ENCODE measurements at regions not wholly inside any gene's neighbourhood (a gene's known extent, or its start where the extent isn't known, plus 50 kb on each side); places are given as distances from the start of the nearest gene placed in this dataset.

DNA sequence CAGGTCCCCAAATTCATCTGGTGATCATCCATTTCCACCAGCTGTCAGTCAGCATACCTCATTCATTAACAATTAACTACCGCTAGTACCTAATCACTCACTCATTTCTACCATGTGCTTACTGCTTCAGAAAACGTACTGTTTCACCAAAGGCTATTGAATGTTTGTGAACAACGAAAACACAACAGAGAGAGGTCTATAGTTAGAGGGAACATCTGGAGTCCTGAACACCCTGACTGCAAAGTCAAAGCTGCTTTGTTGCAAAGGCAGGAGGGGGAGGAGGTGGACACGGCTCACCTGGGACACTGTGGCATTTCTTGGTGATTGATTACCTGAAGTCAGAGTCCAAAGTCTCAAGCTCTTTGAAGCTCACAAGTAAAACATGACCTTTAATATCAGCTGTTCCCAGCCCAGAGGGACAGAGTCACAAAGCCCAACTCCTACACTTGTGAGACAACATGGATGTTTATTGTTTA, 342.3 kb upstream of the ADARB2 start:
- no peak for DNase-seq (ENCODE audit: low spot score)
- Histone ChIP-seq H2BK12ac (ENCODE audit: low read length) (no peak overlapping the region), H3K9me3 (replicated peaks in 1 of 2; ENCODE audit: control insufficient read depth in 2 of 2, insufficient read depth in 1 of 2, low read depth in 1 of 2, low read length in 2 of 2) (no peaks in the 10 kb centered on the region), H3K4me3 (ENCODE audit: low read length in 2 of 2) (no peak overlapping the region), H2AK5ac (ENCODE audit: low read depth, low read length) (no peak overlapping the region), H2BK5ac (ENCODE audit: low read length) (no peak overlapping the region), H3K23ac (ENCODE audit: low read depth, low read length, poor library complexity) (no peak overlapping the region), H2AFZ (ENCODE audit: low read length) (no peak overlapping the region), H3K4ac (ENCODE audit: low read length) (no peak overlapping the region), H3K27ac (replicated peaks; ENCODE audit: low read length) (no peak overlapping the region), H3K14ac (ENCODE audit: low read length) (no peak overlapping the region), H2BK120ac (ENCODE audit: low read depth, low read length) (no peak overlapping the region), H3K4me2 (ENCODE audit: insufficient read depth, low read length, poor library complexity, severe bottlenecking) (no peak overlapping the region), H3K4me1 (ENCODE audit: control insufficient read depth in 2 of 2, insufficient read depth in 1 of 2, low read depth in 1 of 2, low read length in 2 of 2) (no peaks in the 10 kb centered on the region), H4K91ac (ENCODE audit: low read depth, low read length, poor library complexity) (no peak overlapping the region), H2BK15ac (ENCODE audit: low read length) (no peak overlapping the region), H3K27me3 (ENCODE audit: control insufficient read depth in 3 of 3, insufficient read depth in 3 of 3, low read depth in 1 of 3, low read length in 3 of 3) (no peaks in the 10 kb centered on the region), H3K9ac (ENCODE audit: low read depth, low read length, poor library complexity) (no peak overlapping the region), H3K36me3 (replicated peaks in 1 of 2; ENCODE audit: control insufficient read depth in 2 of 2, insufficient read depth in 2 of 2, low read length in 2 of 2) (no peaks in the 10 kb centered on the region), H3K18ac (ENCODE audit: low read length) (no peak overlapping the region), H4K8ac (ENCODE audit: low read depth, low read length) (no peak overlapping the region), H3K79me1 (ENCODE audit: low read depth, low read length) (no peaks in the 10 kb centered on the region)
- no CpG with 5 or more reads among the region's 4 CpGs for WGBS, 2 donors (ENCODE audit: extremely low coverage in 2 of 2, insufficient read length in 2 of 2, insufficient replicate concordance in 1 of 2)

DNA sequence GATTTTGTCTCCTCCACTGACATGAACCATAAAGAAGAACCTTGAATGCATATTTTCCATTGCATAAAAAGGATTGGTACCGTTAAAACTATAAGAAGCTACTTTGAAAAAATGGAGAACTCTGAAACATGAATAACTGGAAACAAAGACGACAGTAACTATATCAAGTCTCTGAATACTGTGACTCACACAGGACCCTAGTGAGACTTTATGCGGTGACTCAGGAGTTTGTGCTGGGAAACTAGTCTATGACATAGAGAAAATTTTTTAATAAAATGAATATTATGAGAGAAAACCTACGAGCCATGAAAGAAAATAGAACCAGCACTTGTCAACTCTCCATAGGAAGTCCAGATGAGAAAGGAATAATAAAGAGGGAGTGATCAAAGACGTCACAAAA, 339.9 kb upstream of the ADARB2 start:
- Histone ChIP-seq H3K4me1 (ENCODE audit: control insufficient read depth in 2 of 2, insufficient read depth in 1 of 2, low read depth in 1 of 2, low read length in 2 of 2) (no peaks in the 10 kb centered on the region), H2BK120ac (ENCODE audit: low read depth, low read length) (no peak overlapping the region), H3K4me3 (ENCODE audit: low read length in 2 of 2) (no peak overlapping the region), H3K14ac (ENCODE audit: low read length) (no peak overlapping the region), H3K23ac (ENCODE audit: low read depth, low read length, poor library complexity) (no peak overlapping the region), H2AFZ (ENCODE audit: low read length) (no peak overlapping the region), H3K4me2 (ENCODE audit: insufficient read depth, low read length, poor library complexity, severe bottlenecking) (no peak overlapping the region), H4K8ac (ENCODE audit: low read depth, low read length) (no peak overlapping the region), H3K36me3 (replicated peaks in 1 of 2; ENCODE audit: control insufficient read depth in 2 of 2, insufficient read depth in 2 of 2, low read length in 2 of 2) (no peaks in the 10 kb centered on the region), H3K9me3 (replicated peaks in 1 of 2; ENCODE audit: control insufficient read depth in 2 of 2, insufficient read depth in 1 of 2, low read depth in 1 of 2, low read length in 2 of 2) (no peaks in the 10 kb centered on the region), H4K91ac (ENCODE audit: low read depth, low read length, poor library complexity) (no peak overlapping the region), H2BK5ac (ENCODE audit: low read length) (no peak overlapping the region), H3K27ac (replicated peaks; ENCODE audit: low read length) (no peak overlapping the region), H3K27me3 (ENCODE audit: control insufficient read depth in 3 of 3, insufficient read depth in 3 of 3, low read depth in 1 of 3, low read length in 3 of 3) (no peaks in the 10 kb centered on the region), H2AK5ac (ENCODE audit: low read depth, low read length) (no peak overlapping the region), H2BK12ac (ENCODE audit: low read length) (no peak overlapping the region), H3K4ac (ENCODE audit: low read length) (no peak overlapping the region), H2BK15ac (ENCODE audit: low read length) (no peak overlapping the region), H3K79me1 (ENCODE audit: low read depth, low read length) (no peaks in the 10 kb centered on the region), H3K9ac (ENCODE audit: low read depth, low read length, poor library complexity) (no peak overlapping the region), H3K18ac (ENCODE audit: low read length) (no peak overlapping the region)
- DNase-seq (ENCODE audit: low spot score): no peak
- no CpG with 5 or more reads among the region's 5 CpGs for WGBS, 2 donors (ENCODE audit: extremely low coverage in 2 of 2, insufficient read length in 2 of 2, insufficient replicate concordance in 1 of 2)

DNA sequence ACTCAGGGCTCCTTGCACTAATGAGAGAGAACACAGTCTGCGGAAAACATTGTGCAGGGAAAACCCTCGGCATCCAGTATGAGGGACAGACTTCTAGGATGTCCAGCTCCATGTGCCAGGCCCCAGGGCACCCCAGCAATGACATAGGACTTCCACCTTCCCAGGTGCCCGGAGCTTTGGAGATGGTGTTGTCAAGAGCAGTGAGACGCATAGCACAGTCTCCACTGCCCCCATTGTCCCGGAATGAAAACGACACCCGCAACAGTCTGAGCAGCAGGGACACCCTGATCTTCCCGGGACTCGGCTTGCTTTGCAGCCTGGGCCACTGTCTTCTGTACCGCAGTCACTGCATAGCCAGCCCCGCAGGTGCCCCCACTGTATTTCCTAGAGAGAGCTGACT, 339.2 kb upstream of the ADARB2 start:
- Histone ChIP-seq H4K8ac (ENCODE audit: low read depth, low read length) (no peak overlapping the region), H4K91ac (ENCODE audit: low read depth, low read length, poor library complexity) (no peak overlapping the region), H3K4ac (ENCODE audit: low read length) (no peak overlapping the region), H2AFZ (ENCODE audit: low read length) (no peak overlapping the region), H2BK120ac (ENCODE audit: low read depth, low read length) (no peak overlapping the region), H2BK15ac (ENCODE audit: low read length) (no peak overlapping the region), H3K9ac (ENCODE audit: low read depth, low read length, poor library complexity) (no peak overlapping the region), H3K18ac (ENCODE audit: low read length) (no peak overlapping the region), H3K4me3 (ENCODE audit: low read length in 2 of 2) (no peak overlapping the region), H3K79me1 (ENCODE audit: low read depth, low read length) (no peaks in the 10 kb centered on the region), H3K4me1 (ENCODE audit: control insufficient read depth in 2 of 2, insufficient read depth in 1 of 2, low read depth in 1 of 2, low read length in 2 of 2) (no peaks in the 10 kb centered on the region), H2BK5ac (ENCODE audit: low read length) (no peak overlapping the region), H3K27me3 (ENCODE audit: control insufficient read depth in 3 of 3, insufficient read depth in 3 of 3, low read depth in 1 of 3, low read length in 3 of 3) (no peaks in the 10 kb centered on the region), H3K36me3 (replicated peaks in 1 of 2; ENCODE audit: control insufficient read depth in 2 of 2, insufficient read depth in 2 of 2, low read length in 2 of 2) (no peaks in the 10 kb centered on the region), H3K4me2 (ENCODE audit: insufficient read depth, low read length, poor library complexity, severe bottlenecking) (no peak overlapping the region), H2BK12ac (ENCODE audit: low read length) (no peak overlapping the region), H3K23ac (ENCODE audit: low read depth, low read length, poor library complexity) (no peak overlapping the region), H3K14ac (ENCODE audit: low read length) (no peak overlapping the region), H3K9me3 (replicated peaks in 1 of 2; ENCODE audit: control insufficient read depth in 2 of 2, insufficient read depth in 1 of 2, low read depth in 1 of 2, low read length in 2 of 2) (no peaks in the 10 kb centered on the region), H2AK5ac (ENCODE audit: low read depth, low read length) (no peak overlapping the region), H3K27ac (replicated peaks; ENCODE audit: low read length) (no peak overlapping the region)
- no peak for DNase-seq (ENCODE audit: low spot score)
- no CpG with 5 or more reads among the region's 11 CpGs for WGBS, 2 donors (ENCODE audit: extremely low coverage in 2 of 2, insufficient read length in 2 of 2, insufficient replicate concordance in 1 of 2)

DNA sequence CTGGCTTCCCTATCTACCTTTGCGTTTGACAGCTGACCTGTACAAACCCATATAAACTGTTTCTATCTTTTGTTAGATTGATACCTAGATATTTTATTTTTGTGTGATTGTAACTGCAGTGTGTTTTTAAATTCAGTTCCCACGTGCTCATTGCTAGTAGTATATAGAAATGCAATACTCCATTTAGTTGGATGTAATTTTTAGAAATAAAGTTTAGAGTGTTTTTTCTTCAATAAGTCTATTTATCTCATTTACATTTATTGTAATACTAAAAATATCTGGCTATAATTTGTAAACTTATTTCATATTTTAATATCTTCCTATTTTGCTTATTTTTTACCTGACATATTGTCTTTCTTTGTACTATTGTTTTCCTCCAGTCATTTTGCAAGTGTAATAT, 329.7 kb upstream of the ADARB2 start:
- no CpG with 5 or more reads among the region's 2 CpGs for WGBS, 2 donors (ENCODE audit: extremely low coverage in 2 of 2, insufficient read length in 2 of 2, insufficient replicate concordance in 1 of 2)
- Histone ChIP-seq H2BK12ac (ENCODE audit: low read length) (no peak overlapping the region), H3K4me1 (ENCODE audit: control insufficient read depth in 2 of 2, insufficient read depth in 1 of 2, low read depth in 1 of 2, low read length in 2 of 2) (no peaks in the 10 kb centered on the region), H3K14ac (ENCODE audit: low read length) (no peak overlapping the region), H2AK5ac (ENCODE audit: low read depth, low read length) (no peak overlapping the region), H2AFZ (ENCODE audit: low read length) (no peak overlapping the region), H3K27me3 (ENCODE audit: control insufficient read depth in 3 of 3, insufficient read depth in 3 of 3, low read depth in 1 of 3, low read length in 3 of 3) (no peaks in the 10 kb centered on the region), H3K4me3 (ENCODE audit: low read length in 2 of 2) (no peak overlapping the region), H3K4ac (ENCODE audit: low read length) (no peak overlapping the region), H3K9ac (ENCODE audit: low read depth, low read length, poor library complexity) (no peak overlapping the region), H3K18ac (ENCODE audit: low read length) (no peak overlapping the region), H3K79me1 (ENCODE audit: low read depth, low read length) (peaks cover 1% of the 10 kb centered on the region), H3K9me3 (replicated peaks in 1 of 2; ENCODE audit: control insufficient read depth in 2 of 2, insufficient read depth in 1 of 2, low read depth in 1 of 2, low read length in 2 of 2) (no peaks in the 10 kb centered on the region), H3K36me3 (replicated peaks in 1 of 2; ENCODE audit: control insufficient read depth in 2 of 2, insufficient read depth in 2 of 2, low read length in 2 of 2) (no peaks in the 10 kb centered on the region), H2BK120ac (ENCODE audit: low read depth, low read length) (no peak overlapping the region), H3K4me2 (ENCODE audit: insufficient read depth, low read length, poor library complexity, severe bottlenecking) (no peak overlapping the region), H2BK5ac (ENCODE audit: low read length) (no peak overlapping the region), H3K23ac (ENCODE audit: low read depth, low read length, poor library complexity) (no peak overlapping the region), H2BK15ac (ENCODE audit: low read length) (no peak overlapping the region), H4K91ac (ENCODE audit: low read depth, low read length, poor library complexity) (no peak overlapping the region), H4K8ac (ENCODE audit: low read depth, low read length) (no peak overlapping the region), H3K27ac (replicated peaks; ENCODE audit: low read length) (no peak overlapping the region)
- no peak for DNase-seq (ENCODE audit: low spot score)
